ENCODE measurements at regions not wholly inside any gene's neighbourhood (a gene's known extent, or its start where the extent isn't known, plus 50 kb on each side); places are given as distances from the start of the nearest gene placed in this dataset.

GRCh38 chr2:2827761-2828221 is 496.7 kb upstream of the MYT1L start:
- TF ChIP-seq CTCF (IDR thresholded peaks at IDR 0.05; ENCODE audit: low read depth, low read length, missing input control) = no peak
- TF ChIP-seq SP1 (IDR thresholded peaks at IDR 0.05) = no peak
- no peak for TF ChIP-seq NR2F2 (IDR thresholded peaks at IDR 0.05)
- no peak for TF ChIP-seq REST (IDR thresholded peaks at IDR 0.05)
- TF ChIP-seq TAF1 (conservative IDR thresholded peaks at IDR 0.05) = no peak
- TF ChIP-seq GABPA (IDR thresholded peaks at IDR 0.05 in 1 of 2, conservative IDR thresholded peaks at IDR 0.05 in 1 of 2) = no peak
- no peak for TF ChIP-seq MAX (IDR thresholded peaks at IDR 0.05)
- no peak for TF ChIP-seq RAD21 (IDR thresholded peaks at IDR 0.05)

All from liver (tissue), 3 donors.